ENCODE measurements at regions not wholly inside any gene's neighbourhood (a gene's known extent, or its start where the extent isn't known, plus 50 kb on each side); places are given as distances from the start of the nearest gene placed in this dataset.

DNA sequence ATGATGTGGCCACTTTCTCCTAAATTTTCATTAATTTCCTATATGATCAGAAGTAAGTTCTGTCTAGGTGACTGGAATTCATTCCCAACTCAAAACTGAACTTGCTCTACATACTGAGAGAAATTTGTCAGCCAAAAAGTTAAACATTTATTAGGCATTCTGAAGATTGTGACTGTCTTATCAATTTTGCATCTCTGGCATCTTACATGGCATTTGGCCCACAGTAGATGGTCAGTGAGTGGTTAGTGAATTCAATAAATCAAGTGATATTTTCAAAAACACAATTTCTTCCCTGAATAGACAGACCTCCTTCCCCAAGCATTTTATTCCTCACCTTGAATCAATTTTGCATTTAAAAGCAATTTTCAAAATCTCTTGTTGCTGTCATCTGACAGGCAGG lies 363.2 kb upstream of the NBEA start:
- H3K27me3 ChIP-seq (ENCODE audit: control insufficient read depth in 2 of 2, insufficient read depth in 2 of 2, low read length in 2 of 2), result peaks cover 0 to 2% of the 10 kb centered on the region in 2 experiments
- POLR2A ChIA-PET, result no interaction called here
- no peak overlapping the region for H3K4me2 ChIP-seq (ENCODE audit: insufficient read depth, low read length)
- H3K4me3 ChIP-seq (replicated peaks in 1 of 3; ENCODE audit: insufficient read depth in 1 of 3, low read depth in 1 of 3, low read length in 3 of 3), result no peak overlapping the region
- no peak for DNase-seq (ENCODE audit: low read depth, low spot score)
- CTCF ChIA-PET, result no interaction called here
- no TSS peak for BruUV-seq (replicated peaks)
- dilution Hi-C loops (cut with MboI; ENCODE audit: extremely low pct_ligation_motif_present, low sequenced_read_pairs) (no loop called here), intact Hi-C loops (cut with micrococcal nuclease) (no loop called here)
- no peak overlapping the region for H3K9ac ChIP-seq (replicated peaks; ENCODE audit: extremely low read depth, insufficient read depth, low read length)
- no peak overlapping the region for H2AFZ ChIP-seq (ENCODE audit: low read depth, low read length)
- H4K20me1 ChIP-seq (replicated peaks; ENCODE audit: control insufficient read depth, extremely low read depth, insufficient read depth, low read length), result no peaks in the 10 kb centered on the region
- TF ChIP-seq POLR2AphosphoS5 (IDR thresholded peaks at IDR 0.05; ENCODE audit: insufficient read depth, low read depth, low read length), result no peak
- TF ChIP-seq EZH2 (IDR thresholded peaks at IDR 0.05; ENCODE audit: borderline replicate concordance, low read depth, low read length, severe bottlenecking), result no peak
- TF ChIP-seq, protein P1, sequence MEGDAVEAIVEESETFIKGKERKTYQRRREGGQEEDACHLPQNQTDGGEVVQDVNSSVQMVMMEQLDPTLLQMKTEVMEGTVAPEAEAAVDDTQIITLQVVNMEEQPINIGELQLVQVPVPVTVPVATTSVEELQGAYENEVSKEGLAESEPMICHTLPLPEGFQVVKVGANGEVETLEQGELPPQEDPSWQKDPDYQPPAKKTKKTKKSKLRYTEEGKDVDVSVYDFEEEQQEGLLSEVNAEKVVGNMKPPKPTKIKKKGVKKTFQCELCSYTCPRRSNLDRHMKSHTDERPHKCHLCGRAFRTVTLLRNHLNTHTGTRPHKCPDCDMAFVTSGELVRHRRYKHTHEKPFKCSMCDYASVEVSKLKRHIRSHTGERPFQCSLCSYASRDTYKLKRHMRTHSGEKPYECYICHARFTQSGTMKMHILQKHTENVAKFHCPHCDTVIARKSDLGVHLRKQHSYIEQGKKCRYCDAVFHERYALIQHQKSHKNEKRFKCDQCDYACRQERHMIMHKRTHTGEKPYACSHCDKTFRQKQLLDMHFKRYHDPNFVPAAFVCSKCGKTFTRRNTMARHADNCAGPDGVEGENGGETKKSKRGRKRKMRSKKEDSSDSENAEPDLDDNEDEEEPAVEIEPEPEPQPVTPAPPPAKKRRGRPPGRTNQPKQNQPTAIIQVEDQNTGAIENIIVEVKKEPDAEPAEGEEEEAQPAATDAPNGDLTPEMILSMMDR (IDR thresholded peaks at IDR 0.05; ENCODE audit: extremely low read depth in 1 of 2, insufficient read depth in 1 of 2, low read depth in 1 of 2, low read length in 2 of 2), result no peak
- no peak for TF ChIP-seq GATA2 (IDR thresholded peaks at IDR 0.05; ENCODE audit: insufficient read depth, insufficient read length, low read depth, low read length)
- TF ChIP-seq, protein P2, sequence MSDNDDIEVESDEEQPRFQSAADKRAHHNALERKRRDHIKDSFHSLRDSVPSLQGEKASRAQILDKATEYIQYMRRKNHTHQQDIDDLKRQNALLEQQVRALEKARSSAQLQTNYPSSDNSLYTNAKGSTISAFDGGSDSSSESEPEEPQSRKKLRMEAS (IDR thresholded peaks at IDR 0.05; ENCODE audit: insufficient read depth, insufficient read length), result no peak
- TF ChIP-seq FOS (IDR thresholded peaks at IDR 0.05; ENCODE audit: borderline replicate concordance, insufficient read depth, low read length), result no peak
- H3K9me1 ChIP-seq (replicated peaks; ENCODE audit: control insufficient read depth, extremely low read depth, insufficient read depth, low read length), result no peaks in the 10 kb centered on the region
- H3K9me3 ChIP-seq (replicated peaks; ENCODE audit: control insufficient read depth, insufficient read depth, low read length), result no peaks in the 10 kb centered on the region
- H3K4me1 ChIP-seq (ENCODE audit: control insufficient read depth, extremely low read depth, insufficient read depth, low read length), result no peaks in the 10 kb centered on the region
- no peaks in the 10 kb centered on the region for H3K36me3 ChIP-seq (ENCODE audit: control insufficient read depth in 2 of 2, extremely low read depth in 1 of 2, insufficient read depth in 2 of 2, low read length in 2 of 2)
- H3K79me2 ChIP-seq (ENCODE audit: control insufficient read depth, insufficient read depth, low read length), result no peaks in the 10 kb centered on the region
- no peak overlapping the region for H3K27ac ChIP-seq (ENCODE audit: insufficient read depth, low read depth, low read length)
- FAIRE-seq, result no peak
